ENCODE measurements at regions not wholly inside any gene's neighbourhood (a gene's known extent, or its start where the extent isn't known, plus 50 kb on each side); places are given as distances from the start of the nearest gene placed in this dataset.

GRCh38 chr15:38065721-38066345 is 131.4 kb downstream of the TMCO5A start:
- H3K27me3 ChIP-seq = no peaks in the 10 kb centered on the region
- H3K4me1 ChIP-seq = peaks cover 0 to 18% (median 7%) of the 10 kb centered on the region in 4 donors
- no peak overlapping the region for H3K4me3 ChIP-seq
- no peaks in the 10 kb centered on the region for H3K9me3 ChIP-seq
- no peak overlapping the region for H3K27ac ChIP-seq
- no peak for DNase-seq
- TF ChIP-seq CTCF (IDR thresholded peaks at IDR 0.05) (no peak), POLR2A (IDR thresholded peaks at IDR 0.05) (no peak)
- H3K36me3 ChIP-seq = no peaks in the 10 kb centered on the region

- Histone ChIP-seq H3K36me3 (no peaks in the 10 kb centered on the region), H3K4me3 (no peak overlapping the region), H3K27me3 (no peaks in the 10 kb centered on the region), H3K27ac (no peak overlapping the region), H3K4me1 (peaks cover 0 to 22% (median 7%) of the 10 kb centered on the region in 4 donors), H3K9me3 (no peaks in the 10 kb centered on the region)
- no peak for DNase-seq
- TF ChIP-seq POLR2A (IDR thresholded peaks at IDR 0.05) (no peak), CTCF (IDR thresholded peaks at IDR 0.05) (no peak)
Measured at GRCh38 chr15:38066612-38067011, 132.2 kb downstream of the TMCO5A start.

GRCh38 chr15:38068626-38069391 is 134.4 kb downstream of the TMCO5A start:
- H3K9me3 ChIP-seq = no peaks in the 10 kb centered on the region
- H3K4me1 ChIP-seq = peaks cover 0 to 37% (median 7%) of the 10 kb centered on the region in 4 donors
- no peak for DNase-seq
- peak overlapping the region; percentile 38 to 64 (median 56) for H3K27ac ChIP-seq
- H3K4me3 ChIP-seq = peak overlapping the region in 2 of 4 donors; percentile 22 to 30
- H3K27me3 ChIP-seq = no peaks in the 10 kb centered on the region
- no peaks in the 10 kb centered on the region for H3K36me3 ChIP-seq
- TF ChIP-seq CTCF (IDR thresholded peaks at IDR 0.05) (no peak), POLR2A (IDR thresholded peaks at IDR 0.05) (no peak)

- no peaks in the 10 kb centered on the region for H3K9me3 ChIP-seq
- peak in 2 of 3 donors; percentile 63 to 76 for DNase-seq
- H3K4me1 ChIP-seq = peaks cover 0 to 39% (median 7%) of the 10 kb centered on the region in 4 donors
- no peak for TF ChIP-seq POLR2A (IDR thresholded peaks at IDR 0.05)
- TF ChIP-seq CTCF (IDR thresholded peaks at IDR 0.05) = no peak
- peak overlapping the region; percentile 38 to 64 (median 56) for H3K27ac ChIP-seq
- H3K36me3 ChIP-seq = no peaks in the 10 kb centered on the region
- no peaks in the 10 kb centered on the region for H3K27me3 ChIP-seq
- H3K4me3 ChIP-seq = peak overlapping the region in 2 of 4 donors; percentile 22 to 30
Measured at GRCh38 chr15:38069511-38070011, 135.1 kb downstream of the TMCO5A start.

- H3K9me3 ChIP-seq = no peaks in the 10 kb centered on the region
- H3K27ac ChIP-seq = peak overlapping the region in 1 of 4 donors; percentile 38
- H3K36me3 ChIP-seq = no peaks in the 10 kb centered on the region
- no peak overlapping the region for H3K4me3 ChIP-seq
- TF ChIP-seq CTCF (IDR thresholded peaks at IDR 0.05) (no peak), POLR2A (IDR thresholded peaks at IDR 0.05) (no peak)
- no peak for DNase-seq
- H3K4me1 ChIP-seq = peaks cover 0 to 39% (median 7%) of the 10 kb centered on the region in 4 donors
- no peaks in the 10 kb centered on the region for H3K27me3 ChIP-seq
Measured at GRCh38 chr15:38070778-38071177, 136.3 kb downstream of the TMCO5A start.

All from Peyer's patch (tissue), 4 donors.